ENCODE measurements at regions not wholly inside any gene's neighbourhood (a gene's known extent, or its start where the extent isn't known, plus 50 kb on each side); places are given as distances from the start of the nearest gene placed in this dataset.

DNA sequence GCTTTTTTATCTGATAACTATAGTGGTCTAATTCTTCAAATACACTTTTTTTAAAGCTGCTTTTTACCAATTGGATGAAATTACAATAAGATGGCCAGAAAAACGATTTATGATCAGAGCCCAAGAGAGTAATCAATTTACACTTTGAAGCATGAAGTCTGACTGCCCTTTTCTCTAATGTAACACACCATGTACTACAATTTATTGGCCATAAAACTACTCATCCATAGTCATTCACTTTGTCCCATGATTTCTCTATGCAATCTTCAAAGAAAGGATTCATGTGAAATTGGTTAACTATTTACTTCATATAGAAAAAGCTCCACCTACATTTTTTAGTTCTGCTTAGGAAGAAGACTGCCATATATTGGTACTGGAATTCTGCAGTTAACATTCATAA is 73.6 kb upstream of the CAST start:
- TF ChIP-seq, protein P1, sequence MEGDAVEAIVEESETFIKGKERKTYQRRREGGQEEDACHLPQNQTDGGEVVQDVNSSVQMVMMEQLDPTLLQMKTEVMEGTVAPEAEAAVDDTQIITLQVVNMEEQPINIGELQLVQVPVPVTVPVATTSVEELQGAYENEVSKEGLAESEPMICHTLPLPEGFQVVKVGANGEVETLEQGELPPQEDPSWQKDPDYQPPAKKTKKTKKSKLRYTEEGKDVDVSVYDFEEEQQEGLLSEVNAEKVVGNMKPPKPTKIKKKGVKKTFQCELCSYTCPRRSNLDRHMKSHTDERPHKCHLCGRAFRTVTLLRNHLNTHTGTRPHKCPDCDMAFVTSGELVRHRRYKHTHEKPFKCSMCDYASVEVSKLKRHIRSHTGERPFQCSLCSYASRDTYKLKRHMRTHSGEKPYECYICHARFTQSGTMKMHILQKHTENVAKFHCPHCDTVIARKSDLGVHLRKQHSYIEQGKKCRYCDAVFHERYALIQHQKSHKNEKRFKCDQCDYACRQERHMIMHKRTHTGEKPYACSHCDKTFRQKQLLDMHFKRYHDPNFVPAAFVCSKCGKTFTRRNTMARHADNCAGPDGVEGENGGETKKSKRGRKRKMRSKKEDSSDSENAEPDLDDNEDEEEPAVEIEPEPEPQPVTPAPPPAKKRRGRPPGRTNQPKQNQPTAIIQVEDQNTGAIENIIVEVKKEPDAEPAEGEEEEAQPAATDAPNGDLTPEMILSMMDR (IDR thresholded peaks at IDR 0.05; ENCODE audit: poor library complexity, severe bottlenecking) = no peak
- TF ChIP-seq, protein P2, sequence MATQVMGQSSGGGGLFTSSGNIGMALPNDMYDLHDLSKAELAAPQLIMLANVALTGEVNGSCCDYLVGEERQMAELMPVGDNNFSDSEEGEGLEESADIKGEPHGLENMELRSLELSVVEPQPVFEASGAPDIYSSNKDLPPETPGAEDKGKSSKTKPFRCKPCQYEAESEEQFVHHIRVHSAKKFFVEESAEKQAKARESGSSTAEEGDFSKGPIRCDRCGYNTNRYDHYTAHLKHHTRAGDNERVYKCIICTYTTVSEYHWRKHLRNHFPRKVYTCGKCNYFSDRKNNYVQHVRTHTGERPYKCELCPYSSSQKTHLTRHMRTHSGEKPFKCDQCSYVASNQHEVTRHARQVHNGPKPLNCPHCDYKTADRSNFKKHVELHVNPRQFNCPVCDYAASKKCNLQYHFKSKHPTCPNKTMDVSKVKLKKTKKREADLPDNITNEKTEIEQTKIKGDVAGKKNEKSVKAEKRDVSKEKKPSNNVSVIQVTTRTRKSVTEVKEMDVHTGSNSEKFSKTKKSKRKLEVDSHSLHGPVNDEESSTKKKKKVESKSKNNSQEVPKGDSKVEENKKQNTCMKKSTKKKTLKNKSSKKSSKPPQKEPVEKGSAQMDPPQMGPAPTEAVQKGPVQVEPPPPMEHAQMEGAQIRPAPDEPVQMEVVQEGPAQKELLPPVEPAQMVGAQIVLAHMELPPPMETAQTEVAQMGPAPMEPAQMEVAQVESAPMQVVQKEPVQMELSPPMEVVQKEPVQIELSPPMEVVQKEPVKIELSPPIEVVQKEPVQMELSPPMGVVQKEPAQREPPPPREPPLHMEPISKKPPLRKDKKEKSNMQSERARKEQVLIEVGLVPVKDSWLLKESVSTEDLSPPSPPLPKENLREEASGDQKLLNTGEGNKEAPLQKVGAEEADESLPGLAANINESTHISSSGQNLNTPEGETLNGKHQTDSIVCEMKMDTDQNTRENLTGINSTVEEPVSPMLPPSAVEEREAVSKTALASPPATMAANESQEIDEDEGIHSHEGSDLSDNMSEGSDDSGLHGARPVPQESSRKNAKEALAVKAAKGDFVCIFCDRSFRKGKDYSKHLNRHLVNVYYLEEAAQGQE (IDR thresholded peaks at IDR 0.05; ENCODE audit: borderline replicate concordance) = no peak
- no peak for TF ChIP-seq POLR2AphosphoS5 (IDR thresholded peaks at IDR 0.05)
- TF ChIP-seq EZH2 (IDR thresholded peaks at IDR 0.05; ENCODE audit: borderline replicate concordance, insufficient read depth, low read length, poor library complexity, severe bottlenecking) = no peak
- TF ChIP-seq MXI1 (conservative IDR thresholded peaks at IDR 0.05; ENCODE audit: poor library complexity, severe bottlenecking) = no peak
- no peak for TF ChIP-seq EP300 (conservative IDR thresholded peaks at IDR 0.05; ENCODE audit: poor library complexity, severe bottlenecking)
